Forelimb muscle (tissue), 1 donor: ENCODE measurements at regions not wholly inside any gene's neighbourhood (a gene's known extent, or its start where the extent isn't known, plus 50 kb on each side); places are given as distances from the start of the nearest gene placed in this dataset.
"Not testable (repeated sequence)": the region's sequence is repeated elsewhere in the genome, so short reads cannot be mapped to it uniquely, and the experiment has no call there.

Source experiments
- DNase-seq: peaks from one replicate; pipeline ENCODE4 v3.0.0-alpha.2; 2013; ENCODE audit warnings: low read depth

GRCh38 chrX:140447150-140447549 lies 57.7 kb downstream of the SOX3 start:
- no peak for DNase-seq

DNA sequence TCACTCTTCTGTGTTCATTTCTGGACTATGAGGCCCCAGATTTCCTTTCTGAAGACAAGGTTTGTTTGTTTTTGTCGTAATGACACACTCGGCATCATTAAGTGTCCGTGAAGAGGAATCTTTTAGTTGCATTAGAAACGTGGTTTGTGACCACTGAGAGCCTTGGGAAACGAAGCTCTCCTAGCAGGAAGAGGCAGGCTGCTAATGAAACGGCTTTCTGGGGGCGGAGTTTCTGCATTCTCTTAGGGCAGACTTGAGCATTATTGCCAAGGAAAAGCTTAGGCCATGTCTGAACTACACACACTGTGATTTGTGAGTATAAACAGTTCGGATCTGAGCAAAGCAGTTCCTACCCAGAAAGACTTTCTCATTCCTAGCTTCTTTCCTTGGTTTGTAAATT lies 64.0 kb downstream of the SOX3 start:
- DNase-seq: no peak

GRCh38 chrX:140439476-140439875 lies 65.4 kb downstream of the SOX3 start:
- DNase-seq: no peak

GRCh38 chrX:140434347-140434746 lies 70.5 kb downstream of the SOX3 start:
- no peak for DNase-seq

GRCh38 chrX:140433582-140433981 lies 71.3 kb downstream of the SOX3 start:
- DNase-seq: no peak

- DNase-seq: no peak
Observed at GRCh38 chrX:140432346-140433175, 72.3 kb downstream of the SOX3 start.

GRCh38 chrX:140431521-140431920 lies 73.3 kb downstream of the SOX3 start:
- DNase-seq: no peak

GRCh38 chrX:140425712-140426395 lies 79.0 kb downstream of the SOX3 start:
- no peak for DNase-seq

DNA sequence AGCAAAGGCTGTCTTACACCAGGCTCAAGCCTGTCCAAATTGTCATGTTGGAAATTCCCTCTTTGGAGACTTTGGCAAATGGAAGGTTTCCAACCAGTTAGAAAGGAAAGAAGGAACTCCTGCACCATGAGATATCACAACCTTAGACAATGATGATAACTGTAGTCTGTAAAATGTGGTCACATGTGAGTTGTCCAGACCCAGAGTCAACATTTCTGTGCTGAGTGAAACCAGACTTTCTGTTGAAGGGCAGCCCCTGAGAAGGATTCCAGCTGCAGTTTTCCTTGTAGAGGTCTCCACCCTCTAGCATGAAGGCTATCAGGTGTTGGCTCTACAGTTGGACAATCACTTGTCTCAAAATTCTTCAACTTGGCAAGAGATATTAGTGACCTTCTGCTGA lies 82.4 kb downstream of the SOX3 start:
- DNase-seq: no peak

GRCh38 chrX:140402131-140402530 lies 102.7 kb downstream of the SOX3 start:
- DNase-seq: not testable (repeated sequence)

DNA sequence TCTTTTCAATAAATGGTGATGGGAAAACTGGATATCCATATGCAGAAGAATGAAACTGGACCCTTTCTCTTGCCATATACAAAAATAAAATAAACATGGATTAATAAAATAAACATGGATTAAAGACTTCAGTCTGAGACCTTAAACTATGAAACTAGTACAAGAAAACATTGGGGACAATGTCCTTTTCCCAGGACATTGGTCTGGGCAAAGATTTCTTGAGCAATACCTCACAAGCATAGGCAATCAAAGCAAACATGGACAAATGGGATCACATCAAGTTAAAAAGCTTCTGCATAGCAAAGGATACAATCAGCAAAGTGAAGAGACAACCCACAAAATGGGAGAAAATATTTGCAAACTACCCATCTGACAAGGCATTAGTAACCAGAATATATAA lies 108.5 kb downstream of the SOX3 start:
- not testable (repeated sequence) for DNase-seq

GRCh38 chrX:140393507-140393906 lies 111.4 kb downstream of the SOX3 start:
- no peak for DNase-seq

GRCh38 chrX:140391313-140391712 lies 113.6 kb downstream of the SOX3 start:
- DNase-seq: no peak

GRCh38 chrX:140389331-140389730 lies 115.5 kb downstream of the SOX3 start:
- no peak for DNase-seq

GRCh38 chrX:140362861-140363260 lies 142.0 kb downstream of the SOX3 start:
- no peak for DNase-seq

DNA sequence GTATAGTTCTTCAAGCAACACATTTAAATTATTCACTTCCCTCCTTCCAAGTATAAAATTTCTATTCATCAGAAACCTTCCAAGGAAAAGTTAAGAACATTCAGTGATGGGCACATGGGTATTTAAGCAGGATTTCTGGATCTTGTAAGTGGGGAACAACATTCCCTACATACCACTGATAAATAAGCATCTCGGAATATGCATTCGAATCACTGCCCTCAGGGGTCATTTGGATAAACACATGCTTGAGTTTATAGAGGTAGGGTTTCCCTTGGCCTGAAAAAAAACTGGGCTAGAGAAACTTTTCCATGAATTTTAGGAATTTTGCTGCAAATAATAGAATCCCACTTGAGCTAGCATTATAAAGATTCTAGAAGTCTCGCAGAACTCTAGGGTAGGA lies 143.9 kb downstream of the SOX3 start:
- no peak for DNase-seq

GRCh38 chrX:140360284-140360683 lies 144.6 kb downstream of the SOX3 start:
- no peak for DNase-seq

DNA sequence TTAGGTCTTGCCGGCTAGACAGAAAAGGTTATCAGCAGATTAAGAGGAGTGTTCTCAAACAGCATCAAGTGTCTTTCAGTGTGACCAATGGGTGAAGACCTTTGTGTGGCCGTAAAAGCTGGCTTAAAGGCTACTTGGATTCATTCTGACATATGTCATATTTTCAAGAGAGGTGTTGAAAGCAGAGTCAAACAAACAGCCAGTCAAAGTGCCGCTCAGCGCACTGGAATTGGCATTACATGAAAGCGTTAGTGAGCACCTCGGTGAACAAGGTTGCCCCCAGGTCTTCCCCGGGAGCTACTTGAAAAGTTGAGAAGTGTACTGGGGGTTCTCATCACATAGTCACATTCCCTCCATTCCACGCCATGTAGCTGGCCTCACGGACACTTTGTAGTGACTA lies 148.9 kb downstream of the SOX3 start:
- no peak for DNase-seq

DNA sequence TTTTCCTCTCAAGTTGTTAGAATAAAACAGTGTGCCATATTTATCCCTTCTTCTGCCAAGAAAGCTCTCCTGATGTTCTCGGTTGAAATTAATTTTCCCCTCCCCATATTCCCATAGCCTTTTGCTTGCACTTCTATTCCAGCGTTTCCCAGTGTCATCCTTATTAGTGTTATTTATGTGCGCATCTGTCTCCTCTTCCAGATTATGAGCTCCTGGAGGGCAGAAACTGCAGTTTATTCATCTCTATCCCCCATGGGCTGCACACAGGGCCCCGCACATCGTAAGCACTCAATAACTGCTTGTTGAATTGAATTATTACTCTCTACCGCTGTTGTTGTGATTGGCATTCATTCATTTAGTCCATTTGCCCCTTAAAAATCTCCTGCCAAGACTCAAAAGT lies 149.4 kb downstream of the SOX3 start:
- no peak for DNase-seq

DNA sequence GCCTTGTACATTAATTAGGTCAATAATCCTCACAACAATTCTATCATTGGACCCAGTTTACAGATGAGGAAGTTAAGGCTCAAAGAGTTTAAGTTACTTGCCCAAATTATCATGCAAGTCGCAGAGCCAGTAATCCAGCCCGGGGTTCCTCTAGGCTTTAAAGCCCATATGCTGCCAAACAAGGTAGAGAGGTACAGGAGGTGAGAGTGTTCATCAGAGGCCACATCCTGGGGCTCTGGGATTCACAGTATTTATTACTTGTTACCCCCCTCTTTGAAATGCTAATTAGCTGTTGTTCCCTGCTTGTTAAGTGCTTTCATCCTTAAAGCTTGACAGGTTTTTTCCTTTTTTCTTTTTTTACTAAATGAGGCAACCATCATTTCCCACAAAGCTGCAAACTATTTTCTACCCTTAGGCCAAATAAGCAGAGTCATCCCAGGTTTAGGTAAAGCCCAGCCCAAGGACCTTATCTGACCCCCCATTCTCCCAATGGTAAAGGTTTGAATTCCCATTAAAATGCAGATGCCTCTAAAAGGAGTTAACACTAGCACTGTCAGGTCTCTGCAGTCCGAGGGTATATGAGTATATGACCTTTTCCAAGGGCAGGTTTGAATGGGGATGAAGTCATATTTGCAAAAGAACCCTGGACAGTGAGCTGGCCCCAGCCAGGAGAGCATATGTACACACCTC lies 150.3 kb downstream of the SOX3 start:
- no peak for DNase-seq

DNA sequence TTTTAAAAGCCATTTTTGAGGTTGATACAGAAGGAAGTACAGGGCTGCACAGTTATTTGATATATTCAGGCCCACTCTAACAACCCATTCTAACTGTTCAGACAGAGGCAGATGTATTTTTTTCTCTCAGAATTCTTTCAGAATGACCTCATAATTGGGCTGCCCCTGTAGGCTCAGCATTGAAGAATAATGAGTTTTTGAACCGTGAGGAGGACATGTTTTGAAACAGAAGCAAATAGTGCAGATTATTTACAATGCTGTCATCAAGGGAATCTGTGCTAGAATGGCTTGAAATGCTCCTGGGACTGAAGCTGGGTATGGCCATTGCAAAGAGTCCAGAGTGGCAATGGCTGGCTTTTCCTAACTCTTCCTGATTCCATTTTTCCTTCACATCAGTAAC lies 158.1 kb downstream of the SOX3 start:
- DNase-seq: no peak

DNA sequence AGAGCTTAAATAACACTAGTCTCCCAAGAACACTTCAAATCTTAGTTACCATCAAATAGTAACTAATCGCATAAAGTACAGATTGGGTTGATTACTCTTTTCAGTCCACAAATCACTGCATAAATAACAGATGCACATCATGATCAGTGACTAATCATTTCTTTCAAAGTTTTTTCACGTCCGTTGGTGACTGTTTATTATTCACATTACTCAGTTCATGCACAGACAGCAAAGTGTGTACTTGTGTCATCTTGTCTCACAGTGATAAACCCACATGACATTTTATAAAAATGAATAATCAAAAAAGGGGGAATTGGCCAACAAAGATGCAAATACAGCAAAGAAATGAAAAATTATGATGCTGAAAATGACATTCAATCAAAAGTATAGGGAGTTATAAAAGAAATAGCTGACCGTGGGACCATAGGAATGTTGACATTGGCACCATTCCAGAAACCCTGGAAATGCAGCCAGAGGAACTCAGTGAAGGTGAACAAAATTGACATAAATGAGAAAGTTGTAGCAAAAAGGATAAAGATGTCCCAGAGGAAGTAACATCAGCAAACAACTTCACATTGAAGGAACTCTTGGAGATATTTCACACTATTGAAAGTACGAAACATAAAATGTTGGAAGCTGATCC lies 161.5 kb downstream of the SOX3 start:
- DNase-seq: no peak
